HepG2 (cell line): ENCODE measurements at regions not wholly inside any gene's neighbourhood (a gene's known extent, or its start where the extent isn't known, plus 50 kb on each side); places are given as distances from the start of the nearest gene placed in this dataset.

Source experiments
- ATAC-seq: fragments of 200-7000 bp; cut with Tn5 transposase; 3 replicates; pipeline ENCODE4 v1.9.1; 2020; ENCODE audit warnings: mild to moderate bottlenecking, moderate library complexity
- BruUV-seq: library from RNA; stranded (reverse); fragments of 400-500 nt; replicated peaks from 2 replicates; lab custom pipeline; 2021; lab: Mats Ljungman, UMichigan
- CTCF ChIA-PET: fragments of 300-600 bp; formaldehyde crosslinking; extraction: SDS; loops from one replicate; lab custom pipeline; 2021; ENCODE audit warnings: low total read pairs, inconsistent platforms, low intra/inter-chr PET ratio; lab: Yijun Ruan, JAX
- POLR2A ChIA-PET: fragments of 350-600 bp; sonication (Branson Sonifier 250); formaldehyde crosslinking; loops from one replicate; lab custom pipeline; 2020; ENCODE audit warnings: antibody characterized with exemption, inconsistent platforms; lab: Yijun Ruan, JAX
- DNase-seq: peaks from one replicate; pipeline ENCODE4 v3.0.0-alpha.2; 2015; ENCODE audit warnings: low spot score
- FAIRE-seq: peaks from 3 replicates; lab custom pipeline; 2011; peaks lifted over from hg19 to GRCh38; lab: Jason Lieb, UNC
- H2AFZ ChIP-seq: one replicate; pipeline ENCODE4 v1.6.1; 2011; ENCODE audit warnings: low read length, inconsistent platforms
- H3K27ac ChIP-seq: fragments of 300-600 bp; 3 replicates; pipeline ENCODE4 v1.8.0; 2011; ENCODE audit warnings: mixed run types, mild to moderate bottlenecking, mixed read lengths, low read length, inconsistent platforms; ENCODE audit not compliant: insufficient read depth; ENCODE audit errors: extremely low read length
- H3K27me3 ChIP-seq, 2 experiments: fragments of 200-600 bp in 1 of 2; 2 replicates in 1 of 2; 3 replicates in 1 of 2; pipeline versions ENCODE4 v1.6.0 to v1.8.0; 2011; ENCODE audit warnings: low read length in 2 of 2, mild to moderate bottlenecking in 2 of 2, moderate library complexity in 2 of 2, inconsistent platforms in 1 of 2; ENCODE audit not compliant: insufficient read depth in 2 of 2, control insufficient read depth in 1 of 2
- H3K36me3 ChIP-seq, 2 experiments: fragments of 200-600 bp in 1 of 2; replicated peaks in 1 of 2; 2 replicates in 1 of 2; 3 replicates in 1 of 2; pipeline versions ENCODE4 v1.5.1 to v1.8.0; 2011; ENCODE audit warnings: low read length in 2 of 2, inconsistent platforms in 1 of 2; ENCODE audit not compliant: insufficient read depth in 2 of 2, control insufficient read depth in 1 of 2
- H3K4me1 ChIP-seq: 2 replicates; pipeline ENCODE4 v1.5.1; 2012; ENCODE audit warnings: low read length, inconsistent platforms; ENCODE audit not compliant: insufficient read depth
- H3K4me2 ChIP-seq: 2 replicates; pipeline ENCODE4 v1.6.0; 2011; ENCODE audit warnings: low read depth, low read length, inconsistent platforms
- H3K4me3 ChIP-seq, 3 experiments: fragments of 200-600 bp in 1 of 3; sonication (generic), shearing (Covaris generic) in 1 of 3; replicated peaks in 1 of 3; 2 replicates each; pipeline ENCODE4 v1.5.1; 2011 to 2016; ENCODE audit warnings: low read length in 3 of 3, inconsistent platforms in 2 of 3, low read depth in 2 of 3, mild to moderate bottlenecking in 2 of 3, control low read depth in 1 of 3, mixed read lengths in 1 of 3; ENCODE audit not compliant: insufficient read depth in 1 of 3
- H3K79me2 ChIP-seq: one replicate; pipeline ENCODE4 v1.6.1; 2011; ENCODE audit warnings: low read length, inconsistent platforms; ENCODE audit not compliant: insufficient read depth
- H3K9ac ChIP-seq: 2 replicates; pipeline ENCODE4 v1.6.0; 2011; ENCODE audit warnings: mild to moderate bottlenecking, low read depth, low read length, inconsistent platforms; ENCODE audit not compliant: insufficient read depth
- H3K9me3 ChIP-seq: 2 replicates; pipeline ENCODE4 v1.5.1; 2012; ENCODE audit warnings: mild to moderate bottlenecking, low read length
- H4K20me1 ChIP-seq: 2 replicates; pipeline ENCODE4 v1.6.0; 2011; ENCODE audit warnings: inconsistent platforms, mild to moderate bottlenecking, low read length, moderate library complexity; ENCODE audit not compliant: insufficient read depth
- CBX5 ChIP-seq: sonication (generic); formaldehyde crosslinking; IDR thresholded peaks from 2 replicates; pipeline ENCODE4 v1.4.0; 2020; ENCODE audit warnings: missing genetic modification reagents, borderline replicate concordance
- DZIP1 ChIP-seq: sonication (generic); formaldehyde crosslinking; IDR thresholded peaks from 2 replicates; pipeline ENCODE4 v1.5.0; 2020; ENCODE audit warnings: mild to moderate bottlenecking, missing genetic modification reagents
- EZH2 ChIP-seq: conservative IDR thresholded peaks from 2 replicates; pipeline ENCODE4 v1.6.1; 2012; ENCODE audit warnings: mild to moderate bottlenecking, low read depth, low read length, moderate library complexity
- HNRNPL ChIP-seq: fragments of 200-400 bp; formaldehyde crosslinking; IDR thresholded peaks from 2 replicates; pipeline ENCODE4 v1.6.1; 2017; ENCODE audit warnings: mild to moderate bottlenecking, low read depth, low read length
- JUND ChIP-seq: sonication (generic); formaldehyde crosslinking; IDR thresholded peaks from 2 replicates; pipeline ENCODE4 v1.8.0; 2022; ENCODE audit warnings: mild to moderate bottlenecking, missing genetic modification reagents
- NFE2L2 ChIP-seq: fragments of 150-350 bp; IDR thresholded peaks from 2 replicates; pipeline ENCODE4 v1.6.1; 2014; ENCODE audit warnings: low read length
- SMC3 ChIP-seq: IDR thresholded peaks from 2 replicates; pipeline ENCODE4 v1.6.1; 2011; ENCODE audit warnings: low read length, improper control_type of control experiment
- SRSF9 ChIP-seq: fragments of 200-400 bp; formaldehyde crosslinking; IDR thresholded peaks from 2 replicates; pipeline ENCODE4 v1.6.1; 2018; ENCODE audit warnings: borderline replicate concordance, mild to moderate bottlenecking, low read depth, low read length; ENCODE audit not compliant: insufficient read depth, poor library complexity, severe bottlenecking
- STAG1 ChIP-seq: sonication (generic); formaldehyde crosslinking; IDR thresholded peaks from 2 replicates; pipeline ENCODE4 v1.4.0; 2020; ENCODE audit warnings: missing genetic modification reagents
- TARDBP ChIP-seq: sonication (generic); formaldehyde crosslinking; IDR thresholded peaks from 2 replicates; pipeline ENCODE4 v1.8.0; 2022; ENCODE audit warnings: mild to moderate bottlenecking, missing genetic modification reagents
- ZNF383 ChIP-seq: sonication (generic); formaldehyde crosslinking; IDR thresholded peaks from 2 replicates; pipeline ENCODE4 v1.4.0; 2020; ENCODE audit warnings: missing genetic modification reagents, mild to moderate bottlenecking, borderline replicate concordance
- ZNF839 ChIP-seq: sonication (generic); formaldehyde crosslinking; IDR thresholded peaks from 2 replicates; pipeline ENCODE4 v1.4.0; 2020; ENCODE audit warnings: missing genetic modification reagents, mild to moderate bottlenecking, borderline replicate concordance
- WGBS: methylation state at CpG from one replicate; pipeline ENCODE4 v1.1.6; 2017; ENCODE audit warnings: low lambda C conversion rate; 5-methylcytosine and 5-hydroxymethylcytosine counted together
- in situ Hi-C: cut with HindIII; loops from 2 replicates; pipeline ENCODE4 v1.10.0; 2017; ENCODE audit warnings: low pct_unique_long_range_greater_than_20kb; ENCODE audit not compliant: extremely low pct_ligation_motif_present
- intact Hi-C: fragments of 100-400 bp; cut with micrococcal nuclease; formaldehyde crosslinking; loops from one replicate; pipeline ENCODE4 v1.10.0; 2022; ENCODE audit not compliant: unreplicated experiment
- TF ChIP-seq, protein P1 (sequence below): sonication (generic); formaldehyde crosslinking; IDR thresholded peaks from 2 replicates; pipeline ENCODE4 v1.8.0; 2023; ENCODE audit warnings: mild to moderate bottlenecking, missing genetic modification reagents

GRCh38 chr7:41013117-41013516, 689.8 kb downstream of the INHBA start (continued):
- TF ChIP-seq EZH2 (no peak), CBX5 (CRISPR knock-in tag) (no peak), JUND (CRISPR knock-in tag) (no peak), ZNF383 (no peak), SRSF9 (no peak)
- TF ChIP-seq, protein P1, sequence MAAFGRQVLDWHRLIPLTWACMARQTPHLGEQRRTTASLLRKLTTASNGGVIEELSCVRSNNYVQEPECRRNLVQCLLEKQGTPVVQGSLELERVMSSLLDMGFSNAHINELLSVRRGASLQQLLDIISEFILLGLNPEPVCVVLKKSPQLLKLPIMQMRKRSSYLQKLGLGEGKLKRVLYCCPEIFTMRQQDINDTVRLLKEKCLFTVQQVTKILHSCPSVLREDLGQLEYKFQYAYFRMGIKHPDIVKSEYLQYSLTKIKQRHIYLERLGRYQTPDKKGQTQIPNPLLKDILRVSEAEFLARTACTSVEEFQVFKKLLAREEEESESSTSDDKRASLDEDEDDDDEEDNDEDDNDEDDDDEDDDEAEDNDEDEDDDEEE (CRISPR knock-in tag) = no peak

- no peak for TF ChIP-seq SMC3
- TF ChIP-seq HNRNPL = no peak
- no peak for TF ChIP-seq STAG1
- TF ChIP-seq DZIP1 (CRISPR knock-in tag) = no peak
- TF ChIP-seq ZNF839 (CRISPR knock-in tag) = no peak
- TF ChIP-seq NFE2L2 = no peak
- TF ChIP-seq TARDBP (CRISPR knock-in tag) = no peak
- TF ChIP-seq, all 625 proteins: peak for 0
- H3K36me3 ChIP-seq = no peaks in the 10 kb centered on the region
- no peak overlapping the region for H3K4me2 ChIP-seq
- FAIRE-seq (no peak), DNase-seq (no peak), ATAC-seq (no peak)
- in situ Hi-C loops (no loop called here), intact Hi-C loops (no loop called here)
- no peaks in the 10 kb centered on the region for H4K20me1 ChIP-seq
- H3K27me3 ChIP-seq = no peaks in the 10 kb centered on the region
- H3K4me3 ChIP-seq = no peak overlapping the region
- no peak overlapping the region for H2AFZ ChIP-seq
- H3K79me2 ChIP-seq = no peaks in the 10 kb centered on the region
- WGBS = 62% methylated on average over 6 of the region's 6 CpGs
- no TSS peak for BruUV-seq
- no peaks in the 10 kb centered on the region for H3K4me1 ChIP-seq
- CTCF ChIA-PET = no interaction called here
- POLR2A ChIA-PET = no interaction called here
- H3K9me3 ChIP-seq = no peaks in the 10 kb centered on the region
- H3K9ac ChIP-seq = no peak overlapping the region
- no peak overlapping the region for H3K27ac ChIP-seq
Observed at GRCh38 chr7:41012041-41012440, 690.8 kb downstream of the INHBA start.
